ENCODE measurements at regions not wholly inside any gene's neighbourhood (a gene's known extent, or its start where the extent isn't known, plus 50 kb on each side); places are given as distances from the start of the nearest gene placed in this dataset.
"Not testable (repeated sequence)": the region's sequence is repeated elsewhere in the genome, so short reads cannot be mapped to it uniquely, and the experiment has no call there.

GRCh38 chr1:145191272-145191675 lies 50.7 kb downstream of the PPIAL4D start:
- DNase-seq (ENCODE audit: low spot score); POLR2A ChIA-PET; CTCF ChIA-PET; H3K27me3 Mint-ChIP-seq (ENCODE audit: low read depth); H3K27ac Mint-ChIP-seq; H3K9me3 Mint-ChIP-seq; H3K4me1 Mint-ChIP-seq; H3K4me3 Mint-ChIP-seq; H3K36me3 Mint-ChIP-seq: not testable (repeated sequence)
- ATAC-seq = peak; percentile 77

GRCh38 chr1:145189543-145190030 lies 52.4 kb downstream of the PPIAL4D start:
- CTCF ChIA-PET; DNase-seq (ENCODE audit: low spot score); H3K27ac Mint-ChIP-seq; H3K9me3 Mint-ChIP-seq; POLR2A ChIA-PET; ATAC-seq; H3K4me1 Mint-ChIP-seq; H3K36me3 Mint-ChIP-seq; H3K27me3 Mint-ChIP-seq (ENCODE audit: low read depth); H3K4me3 Mint-ChIP-seq: not testable (repeated sequence)

- not testable (repeated sequence) for DNase-seq (ENCODE audit: low spot score)
Measured at GRCh38 chr1:145188869-145189542, 53.0 kb downstream of the PPIAL4D start.

GRCh38 chr1:145182606-145183413 lies 59.2 kb downstream of the PPIAL4D start:
- H3K4me1 Mint-ChIP-seq; DNase-seq (ENCODE audit: low spot score); H3K4me3 Mint-ChIP-seq; POLR2A ChIA-PET; H3K27ac Mint-ChIP-seq; CTCF ChIA-PET; H3K36me3 Mint-ChIP-seq; H3K9me3 Mint-ChIP-seq; H3K27me3 Mint-ChIP-seq (ENCODE audit: low read depth): not testable (repeated sequence)
- peak; percentile 91 for ATAC-seq

More at GRCh38 chr1:145188869-145189542, 53.0 kb downstream of the PPIAL4D start:
- H3K4me1 Mint-ChIP-seq; ATAC-seq; H3K4me3 Mint-ChIP-seq; CTCF ChIA-PET; H3K9me3 Mint-ChIP-seq; H3K36me3 Mint-ChIP-seq; H3K27ac Mint-ChIP-seq; POLR2A ChIA-PET; H3K27me3 Mint-ChIP-seq (ENCODE audit: low read depth): not testable (repeated sequence)

- H3K4me1 Mint-ChIP-seq; H3K4me3 Mint-ChIP-seq; H3K9me3 Mint-ChIP-seq; H3K27ac Mint-ChIP-seq; POLR2A ChIA-PET; H3K27me3 Mint-ChIP-seq (ENCODE audit: low read depth); DNase-seq (ENCODE audit: low spot score); CTCF ChIA-PET; H3K36me3 Mint-ChIP-seq; ATAC-seq: not testable (repeated sequence)
Measured at GRCh38 chr1:145176285-145176925, 65.6 kb downstream of the PPIAL4D start.

- H3K27me3 Mint-ChIP-seq (ENCODE audit: low read depth); H3K36me3 Mint-ChIP-seq; H3K4me3 Mint-ChIP-seq; H3K27ac Mint-ChIP-seq; H3K4me1 Mint-ChIP-seq; DNase-seq (ENCODE audit: low spot score); ATAC-seq; POLR2A ChIA-PET; H3K9me3 Mint-ChIP-seq; CTCF ChIA-PET: not testable (repeated sequence)
Measured at GRCh38 chr1:145174377-145174776, 67.6 kb downstream of the PPIAL4D start.

- POLR2A ChIA-PET; ATAC-seq; H3K27ac Mint-ChIP-seq; H3K9me3 Mint-ChIP-seq; H3K4me1 Mint-ChIP-seq; DNase-seq (ENCODE audit: low spot score); H3K36me3 Mint-ChIP-seq; H3K27me3 Mint-ChIP-seq (ENCODE audit: low read depth); CTCF ChIA-PET: not testable (repeated sequence)
- H3K4me3 Mint-ChIP-seq = peak overlapping the region; percentile 63
Measured at GRCh38 chr1:145168220-145168848, 72.6 kb downstream of the FAM72D start.

- ATAC-seq; H3K4me1 Mint-ChIP-seq; H3K36me3 Mint-ChIP-seq; DNase-seq (ENCODE audit: low spot score); H3K27me3 Mint-ChIP-seq (ENCODE audit: low read depth); H3K27ac Mint-ChIP-seq; H3K4me3 Mint-ChIP-seq; H3K9me3 Mint-ChIP-seq; CTCF ChIA-PET; POLR2A ChIA-PET: not testable (repeated sequence)
Measured at GRCh38 chr1:145164360-145164759, 68.6 kb downstream of the FAM72D start.
